Effector memory CD4-positive, alpha-beta T cell (primary cell): ENCODE measurements at regions not wholly inside any gene's neighbourhood (a gene's known extent, or its start where the extent isn't known, plus 50 kb on each side); places are given as distances from the start of the nearest gene placed in this dataset.
"Not testable (repeated sequence)": the region's sequence is repeated elsewhere in the genome, so short reads cannot be mapped to it uniquely, and the experiment has no call there.

Experiments
- DNase-seq, 3 donors: peaks; one replicate each; pipeline ENCODE4 v3.0.0-alpha.2; 2020
- H3K27ac ChIP-seq: 2 replicates; pipeline ENCODE4 v1.7.0; 2013; ENCODE audit warnings: mild to moderate bottlenecking, low read length, moderate library complexity; ENCODE audit not compliant: insufficient read depth, poor library complexity, severe bottlenecking
- H3K27me3 ChIP-seq: replicated peaks from 2 replicates; pipeline ENCODE4 v1.7.0; 2013; ENCODE audit warnings: mild to moderate bottlenecking, low read length; ENCODE audit not compliant: insufficient read depth, control insufficient read depth, poor library complexity, severe bottlenecking
- H3K36me3 ChIP-seq: 2 replicates; pipeline ENCODE4 v1.7.0; 2013; ENCODE audit warnings: mild to moderate bottlenecking, low read length, moderate library complexity; ENCODE audit not compliant: control insufficient read depth, insufficient read depth
- H3K4me1 ChIP-seq: 2 replicates; pipeline ENCODE4 v1.7.0; 2013; ENCODE audit warnings: low read length, mild to moderate bottlenecking; ENCODE audit not compliant: control insufficient read depth, insufficient read depth, poor library complexity, severe bottlenecking
- H3K4me3 ChIP-seq: 2 replicates; pipeline ENCODE4 v1.7.0; 2013; ENCODE audit warnings: low read length, low read depth, mild to moderate bottlenecking; ENCODE audit not compliant: insufficient read depth, poor library complexity, severe bottlenecking
- H3K9me3 ChIP-seq: 2 replicates; pipeline ENCODE4 v1.7.0; 2013; ENCODE audit warnings: mild to moderate bottlenecking, low read length, moderate library complexity; ENCODE audit not compliant: control insufficient read depth

DNA sequence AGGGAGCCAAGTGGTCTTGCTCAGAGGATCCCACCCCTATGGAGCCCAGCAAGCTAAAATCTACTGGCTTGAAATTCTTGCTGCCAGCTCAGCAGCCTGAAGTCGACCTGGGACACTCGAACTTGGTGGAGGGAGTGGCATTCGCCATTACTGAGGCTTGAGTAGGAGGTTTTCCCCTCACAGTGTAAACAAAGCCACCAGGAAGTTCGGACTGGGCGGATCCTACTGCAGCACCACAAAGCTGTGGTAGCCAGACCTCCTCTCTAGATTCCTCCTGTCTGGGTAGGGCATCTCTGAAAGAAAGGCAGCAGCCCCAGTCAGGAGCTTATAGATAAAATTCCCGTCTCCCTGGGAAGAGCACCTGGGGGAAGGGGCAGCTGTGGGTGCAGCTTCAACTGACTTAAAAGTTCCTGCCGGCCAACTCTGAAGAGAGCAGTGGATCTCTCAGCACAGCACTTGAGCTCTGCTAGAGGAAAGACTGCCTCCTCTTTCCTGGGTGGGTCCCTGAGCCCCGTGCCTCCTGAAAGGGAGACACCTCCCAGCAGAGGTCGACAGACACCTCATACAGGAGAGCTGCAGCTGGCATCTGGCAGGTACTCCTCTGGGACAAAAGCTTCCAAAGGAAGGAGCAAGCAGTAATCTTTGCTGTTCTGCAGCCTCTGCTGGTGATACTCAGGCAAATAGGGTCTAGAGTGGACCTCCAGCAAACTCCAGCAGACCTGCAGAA lies 576.3 kb upstream of the NECTIN3 start:
- H3K36me3 ChIP-seq, result no peaks in the 10 kb centered on the region
- H3K9me3 ChIP-seq, result no peaks in the 10 kb centered on the region
- no peak for DNase-seq
- H3K4me3 ChIP-seq, result no peak overlapping the region
- H3K27me3 ChIP-seq, result no peaks in the 10 kb centered on the region
- H3K27ac ChIP-seq, result no peak overlapping the region
- H3K4me1 ChIP-seq, result no peaks in the 10 kb centered on the region

DNA sequence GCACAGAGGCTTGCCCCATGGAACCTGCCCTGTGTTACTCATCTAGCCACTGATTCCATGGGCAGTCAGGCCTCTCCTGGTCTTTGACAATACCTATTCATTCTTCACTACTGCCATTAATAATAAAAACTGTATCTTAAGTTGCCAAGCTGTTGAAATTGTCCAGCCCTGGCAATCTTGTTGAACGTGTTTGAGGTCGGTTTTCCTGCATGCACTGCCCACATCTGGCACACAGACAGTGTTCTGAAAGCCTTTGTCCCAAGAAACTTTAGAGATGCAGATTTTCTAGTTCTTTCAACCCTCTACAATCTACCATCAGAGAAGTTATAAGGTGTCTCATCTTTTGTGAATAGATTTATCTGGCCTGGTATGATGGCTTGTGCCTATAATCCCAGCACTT lies 567.2 kb upstream of the NECTIN3 start:
- no peaks in the 10 kb centered on the region for H3K27me3 ChIP-seq
- H3K36me3 ChIP-seq, result no peaks in the 10 kb centered on the region
- no peak for DNase-seq
- H3K9me3 ChIP-seq, result no peaks in the 10 kb centered on the region
- H3K27ac ChIP-seq, result no peak overlapping the region
- no peak overlapping the region for H3K4me3 ChIP-seq
- H3K4me1 ChIP-seq, result no peaks in the 10 kb centered on the region

DNA sequence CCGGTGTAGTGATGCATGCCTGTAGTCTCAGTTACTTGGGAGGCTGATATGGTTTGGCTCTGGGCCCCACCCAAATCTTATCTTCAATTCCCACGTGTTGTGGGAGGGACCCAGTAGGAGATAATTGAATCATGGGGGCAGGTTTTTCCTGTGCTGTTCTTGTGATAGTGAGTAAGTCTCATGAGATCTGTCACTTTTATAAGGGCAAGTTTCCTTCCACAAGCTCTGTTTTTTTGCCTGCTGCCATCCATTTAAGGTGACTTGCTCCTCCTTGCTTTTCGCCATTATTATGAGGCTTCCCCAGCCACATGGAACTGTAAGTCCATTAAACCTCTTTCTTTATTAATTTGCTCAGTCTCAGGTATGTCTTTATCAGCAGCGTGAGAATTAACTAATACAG lies 566.7 kb upstream of the NECTIN3 start:
- no peak for DNase-seq
- no peak overlapping the region for H3K27ac ChIP-seq
- no peaks in the 10 kb centered on the region for H3K36me3 ChIP-seq
- no peak overlapping the region for H3K4me3 ChIP-seq
- no peaks in the 10 kb centered on the region for H3K27me3 ChIP-seq
- no peaks in the 10 kb centered on the region for H3K9me3 ChIP-seq
- no peaks in the 10 kb centered on the region for H3K4me1 ChIP-seq

DNA sequence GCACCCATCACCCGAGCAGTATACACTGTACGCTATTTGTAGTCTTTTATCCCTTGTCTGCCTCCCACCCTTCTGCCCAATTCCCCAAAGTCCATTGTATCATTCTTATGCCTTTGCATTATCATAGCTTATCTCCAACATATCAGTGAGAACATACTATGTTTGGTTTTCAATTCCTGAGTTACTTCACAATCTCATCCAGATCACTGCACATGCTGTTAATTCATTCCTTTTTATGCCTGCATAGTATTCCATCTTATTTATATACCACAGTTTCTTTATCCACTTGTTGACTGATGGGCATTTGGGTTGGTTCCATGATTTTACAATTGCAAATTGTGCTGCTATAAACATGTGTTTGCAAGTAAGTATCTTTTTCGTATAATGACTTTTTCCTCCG lies 564.7 kb upstream of the NECTIN3 start:
- no peaks in the 10 kb centered on the region for H3K4me1 ChIP-seq
- no peaks in the 10 kb centered on the region for H3K9me3 ChIP-seq
- no peak overlapping the region for H3K4me3 ChIP-seq
- H3K36me3 ChIP-seq, result no peaks in the 10 kb centered on the region
- no peak for DNase-seq
- H3K27ac ChIP-seq, result no peak overlapping the region
- H3K27me3 ChIP-seq, result no peaks in the 10 kb centered on the region

DNA sequence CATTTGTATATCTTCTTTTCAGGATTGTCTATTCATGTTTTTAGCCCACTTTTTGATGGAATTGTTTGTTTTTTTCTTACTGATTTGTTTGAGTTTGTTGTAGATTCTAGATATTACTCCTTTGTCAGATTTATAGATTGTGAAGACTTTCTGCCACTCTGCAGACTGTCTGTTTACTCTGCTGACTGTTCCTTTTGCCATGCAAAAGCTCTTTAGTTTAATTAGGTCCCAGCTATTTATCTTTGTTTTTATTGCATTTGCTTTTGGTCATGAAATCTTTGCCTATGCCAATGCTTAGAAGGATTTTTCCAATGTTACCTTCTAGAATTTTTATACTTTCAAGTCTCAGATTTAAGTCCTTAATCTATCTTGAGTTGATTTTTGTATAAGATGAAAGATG lies 564.0 kb upstream of the NECTIN3 start:
- not testable (repeated sequence) for H3K36me3 ChIP-seq, H3K4me3 ChIP-seq, H3K9me3 ChIP-seq, H3K27ac ChIP-seq, H3K4me1 ChIP-seq, DNase-seq, H3K27me3 ChIP-seq

DNA sequence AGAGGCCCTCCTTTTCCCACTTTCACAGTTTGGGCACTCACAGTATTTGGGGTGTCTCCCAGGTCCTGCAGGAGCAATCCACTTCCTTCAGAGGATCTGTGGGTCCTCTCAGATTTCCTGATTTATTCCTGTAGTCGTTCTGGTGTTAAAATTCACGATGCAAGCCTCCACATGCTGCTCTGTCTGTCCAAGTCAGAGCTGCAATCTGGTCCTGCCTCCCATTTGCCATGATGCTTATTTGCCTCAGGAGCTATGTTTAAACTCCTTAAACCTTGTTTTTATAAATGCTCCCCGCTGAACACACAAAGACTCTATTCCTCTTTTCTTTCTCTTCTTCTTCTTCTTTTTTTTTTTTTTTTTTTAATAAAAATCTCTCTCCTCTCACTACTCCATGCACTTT lies 558.7 kb upstream of the NECTIN3 start:
- no peak overlapping the region for H3K27ac ChIP-seq
- no peak for DNase-seq
- H3K27me3 ChIP-seq, result no peaks in the 10 kb centered on the region
- H3K4me1 ChIP-seq, result no peaks in the 10 kb centered on the region
- no peak overlapping the region for H3K4me3 ChIP-seq
- no peaks in the 10 kb centered on the region for H3K36me3 ChIP-seq
- H3K9me3 ChIP-seq, result no peaks in the 10 kb centered on the region

DNA sequence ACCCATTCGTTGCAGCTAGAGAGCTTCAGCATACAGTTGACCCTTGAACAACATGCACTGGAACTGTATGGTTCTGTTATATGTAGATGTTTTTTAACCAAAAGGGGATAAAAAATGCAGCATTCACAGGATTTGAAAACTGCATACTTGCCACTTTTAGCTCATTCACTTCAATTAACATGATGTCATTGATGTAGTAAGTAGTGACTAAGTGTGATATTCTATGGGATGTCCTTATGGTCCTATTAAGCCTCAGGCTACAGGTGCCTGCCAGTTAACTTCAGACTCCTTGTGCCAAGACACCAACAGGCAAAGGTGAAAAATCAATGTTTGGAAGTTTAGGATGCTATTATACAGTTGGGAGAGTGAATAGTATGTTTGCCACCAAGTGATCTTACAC lies 553.6 kb upstream of the NECTIN3 start:
- Histone ChIP-seq H3K4me1 (no peaks in the 10 kb centered on the region), H3K9me3 (no peaks in the 10 kb centered on the region), H3K27me3 (no peaks in the 10 kb centered on the region), H3K27ac (no peak overlapping the region), H3K4me3 (no peak overlapping the region), H3K36me3 (no peaks in the 10 kb centered on the region)
- DNase-seq, result no peak

DNA sequence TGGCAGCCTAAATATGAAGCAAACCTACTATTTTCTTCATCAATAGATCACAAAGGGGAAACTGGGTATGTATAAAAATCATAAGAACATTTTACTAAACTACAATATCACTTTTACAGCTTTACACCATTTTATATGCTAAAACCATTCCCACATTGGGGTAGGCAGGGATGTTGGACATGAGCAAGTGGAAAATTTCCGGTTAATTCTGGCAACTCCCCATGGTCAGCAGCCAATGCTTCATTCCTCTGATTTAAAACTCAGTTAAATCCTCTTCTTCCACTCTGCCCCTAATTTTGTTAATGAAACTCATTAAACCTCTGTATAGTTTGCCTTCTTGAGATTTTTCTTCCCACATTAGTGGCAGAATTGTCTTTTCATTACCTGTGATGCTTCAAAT lies 552.5 kb upstream of the NECTIN3 start:
- no peaks in the 10 kb centered on the region for H3K4me1 ChIP-seq
- H3K27me3 ChIP-seq, result no peaks in the 10 kb centered on the region
- no peak overlapping the region for H3K27ac ChIP-seq
- DNase-seq, result no peak
- H3K36me3 ChIP-seq, result no peaks in the 10 kb centered on the region
- no peak overlapping the region for H3K4me3 ChIP-seq
- no peaks in the 10 kb centered on the region for H3K9me3 ChIP-seq

DNA sequence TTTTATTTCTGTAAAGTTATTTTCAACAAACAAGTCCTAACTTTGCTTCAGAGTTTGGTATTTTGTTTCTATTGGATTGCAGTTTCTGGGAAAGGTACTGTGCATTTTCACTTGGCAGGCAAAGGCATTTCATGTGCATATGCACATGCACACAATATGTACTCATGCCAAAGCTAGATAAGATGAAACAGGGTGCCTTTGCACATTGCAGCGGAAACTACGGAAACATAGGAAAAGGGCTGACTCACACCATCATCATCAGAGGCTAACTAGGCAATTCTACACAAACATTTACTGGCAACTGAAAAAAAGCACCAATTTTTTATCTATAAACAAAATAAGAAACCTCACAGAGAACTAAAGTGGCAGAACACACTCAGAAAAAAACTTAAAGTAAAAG lies 550.6 kb upstream of the NECTIN3 start:
- no peak for DNase-seq
- no peak overlapping the region for H3K27ac ChIP-seq
- no peaks in the 10 kb centered on the region for H3K4me1 ChIP-seq
- H3K4me3 ChIP-seq, result no peak overlapping the region
- no peaks in the 10 kb centered on the region for H3K9me3 ChIP-seq
- no peaks in the 10 kb centered on the region for H3K27me3 ChIP-seq
- no peaks in the 10 kb centered on the region for H3K36me3 ChIP-seq

DNA sequence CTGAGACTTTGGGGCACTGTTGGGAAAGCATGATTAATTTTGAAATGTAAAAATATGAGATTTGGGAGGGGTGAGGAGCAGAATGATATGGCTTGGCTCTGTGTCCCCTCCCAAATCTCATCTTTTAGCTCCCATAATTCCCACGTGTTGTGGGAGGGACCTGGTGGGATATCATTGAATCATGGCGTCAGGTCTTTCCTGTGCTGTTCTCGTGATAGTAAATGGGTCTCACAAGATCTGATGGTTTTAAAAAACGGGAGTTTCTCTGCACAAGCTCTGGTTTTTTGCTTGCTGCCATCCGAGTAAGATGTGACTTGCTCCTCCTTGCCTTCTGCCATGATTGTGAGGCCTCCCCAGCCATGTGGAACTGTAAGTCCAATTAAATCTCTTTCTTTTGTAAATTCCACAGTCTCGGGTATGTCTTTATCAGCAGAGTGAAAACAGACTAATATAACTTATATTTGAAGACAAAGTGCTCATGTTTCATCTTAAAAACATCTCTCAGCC lies 546.0 kb upstream of the NECTIN3 start:
- H3K9me3 ChIP-seq, H3K4me1 ChIP-seq, DNase-seq, H3K27ac ChIP-seq, H3K27me3 ChIP-seq, H3K4me3 ChIP-seq, H3K36me3 ChIP-seq: not testable (repeated sequence)
